ENCODE measurements at regions not wholly inside any gene's neighbourhood (a gene's known extent, or its start where the extent isn't known, plus 50 kb on each side); places are given as distances from the start of the nearest gene placed in this dataset.

DNA sequence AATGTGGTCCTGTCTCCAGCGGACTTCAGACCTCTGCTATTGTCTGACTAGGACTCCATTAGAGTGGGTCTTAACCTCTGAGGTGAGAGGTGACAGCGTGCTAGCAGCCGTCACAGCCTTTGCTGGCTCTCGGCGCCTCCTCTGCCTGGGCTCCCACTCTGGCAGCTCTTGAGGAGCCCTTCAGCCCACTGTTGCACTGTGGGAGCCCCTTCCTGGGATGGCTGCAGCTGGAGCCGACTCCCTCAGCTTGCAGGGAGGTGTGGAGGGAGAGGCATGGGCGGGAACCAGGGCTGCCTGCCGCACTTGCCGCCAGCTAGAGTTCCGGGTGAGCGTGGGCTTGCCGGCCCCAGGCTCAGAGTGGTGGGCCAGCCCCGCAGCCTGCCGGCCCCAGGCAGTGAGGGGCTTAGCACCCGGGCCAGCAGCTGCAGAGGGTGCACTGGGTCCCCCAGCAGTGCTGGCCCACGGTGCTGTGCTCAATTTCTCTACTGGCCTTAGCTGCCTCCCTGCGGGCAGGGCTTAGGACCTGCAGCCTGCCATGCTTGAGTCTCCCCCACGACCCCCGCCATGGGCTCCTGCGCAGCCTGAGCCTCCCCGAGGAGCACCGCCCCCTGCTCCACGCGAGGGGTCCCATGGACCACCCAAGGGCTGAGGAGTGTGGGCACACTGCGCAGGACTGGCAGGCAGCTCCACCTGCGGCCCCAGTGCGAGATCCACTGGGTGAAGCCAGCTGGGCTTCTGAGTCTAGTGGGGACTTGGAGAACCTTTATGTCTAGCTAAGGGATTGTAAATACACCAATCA is 163.4 kb upstream of the ITM2A start:
- Histone ChIP-seq H3K79me2 (ENCODE audit: control insufficient read depth, insufficient read depth, low read length) (no peaks in the 10 kb centered on the region), H3K4me3 (replicated peaks in 1 of 3; ENCODE audit: insufficient read depth in 1 of 3, low read depth in 1 of 3, low read length in 3 of 3) (no peak overlapping the region), H3K27me3 (ENCODE audit: control insufficient read depth in 2 of 2, insufficient read depth in 2 of 2, low read length in 2 of 2) (no peaks in the 10 kb centered on the region), H2AFZ (ENCODE audit: low read depth, low read length) (no peak overlapping the region), H3K9me3 (replicated peaks; ENCODE audit: control insufficient read depth, insufficient read depth, low read length) (no peaks in the 10 kb centered on the region), H3K36me3 (ENCODE audit: control insufficient read depth in 2 of 2, extremely low read depth in 1 of 2, insufficient read depth in 2 of 2, low read length in 2 of 2) (no peaks in the 10 kb centered on the region), H3K9me1 (replicated peaks; ENCODE audit: control insufficient read depth, extremely low read depth, insufficient read depth, low read length) (no peaks in the 10 kb centered on the region), H3K4me2 (ENCODE audit: insufficient read depth, low read length) (no peak overlapping the region), H3K4me1 (ENCODE audit: control insufficient read depth, extremely low read depth, insufficient read depth, low read length) (no peaks in the 10 kb centered on the region), H3K9ac (replicated peaks; ENCODE audit: extremely low read depth, insufficient read depth, low read length) (no peak overlapping the region), H3K27ac (ENCODE audit: insufficient read depth, low read depth, low read length) (no peak overlapping the region), H4K20me1 (replicated peaks; ENCODE audit: control insufficient read depth, extremely low read depth, insufficient read depth, low read length) (no peaks in the 10 kb centered on the region)
- intact Hi-C loops (cut with micrococcal nuclease) (no loop called here), dilution Hi-C loops (cut with MboI; ENCODE audit: extremely low pct_ligation_motif_present, low sequenced_read_pairs) (no loop called here)
- TF ChIP-seq FOS (IDR thresholded peaks at IDR 0.05; ENCODE audit: borderline replicate concordance, insufficient read depth, low read length): no peak
- TF ChIP-seq MYC (IDR thresholded peaks at IDR 0.05; ENCODE audit: low read depth, low read length): no peak
- no peak for TF ChIP-seq CTCF (IDR thresholded peaks at IDR 0.05; ENCODE audit: extremely low read depth in 1 of 2, insufficient read depth in 1 of 2, low read depth in 1 of 2, low read length in 2 of 2)
- TF ChIP-seq POLR2AphosphoS5 (IDR thresholded peaks at IDR 0.05; ENCODE audit: insufficient read depth, low read depth, low read length): no peak
- TF ChIP-seq EZH2 (IDR thresholded peaks at IDR 0.05; ENCODE audit: borderline replicate concordance, low read depth, low read length, severe bottlenecking): no peak
- TF ChIP-seq MAX (IDR thresholded peaks at IDR 0.05; ENCODE audit: insufficient read depth, insufficient read length): no peak
- no peak for TF ChIP-seq JUN (IDR thresholded peaks at IDR 0.05; ENCODE audit: borderline replicate concordance, insufficient read depth, insufficient read length, low read depth)
- no peak for TF ChIP-seq GATA2 (IDR thresholded peaks at IDR 0.05; ENCODE audit: insufficient read depth, insufficient read length, low read depth, low read length)
- TF ChIP-seq POLR2A (IDR thresholded peaks at IDR 0.05; ENCODE audit: low read depth, low read length): no peak
- no TSS peak for BruUV-seq (replicated peaks)
- FAIRE-seq: no peak
- ChIA-PET CTCF (no interaction called here), POLR2A (no interaction called here)
- no peak for DNase-seq (ENCODE audit: low read depth, low spot score)
